ENCODE measurements at regions not wholly inside any gene's neighbourhood (a gene's known extent, or its start where the extent isn't known, plus 50 kb on each side); places are given as distances from the start of the nearest gene placed in this dataset.
A peak's percentile ranks its signal among the peaks of the same experiment; 100 is the strongest.

GRCh38 chr2:19140463-19141208 lies 217.8 kb downstream of the OSR1 start:
- DNase-seq (ENCODE audit: low read depth, low spot score), result peak; percentile 72

- no peak for DNase-seq (ENCODE audit: low read depth, low spot score)
Observed at GRCh38 chr2:19139386-19139785, 219.0 kb downstream of the OSR1 start.

GRCh38 chr2:19138264-19138825 lies 220.1 kb downstream of the OSR1 start:
- DNase-seq (ENCODE audit: low read depth, low spot score), result no peak

- no peak for DNase-seq (ENCODE audit: low read depth, low spot score)
Observed at GRCh38 chr2:19137433-19137832, 221.0 kb downstream of the OSR1 start.

GRCh38 chr2:19132967-19133366 lies 225.5 kb downstream of the OSR1 start:
- DNase-seq (ENCODE audit: low read depth, low spot score), result no peak

- no peak for DNase-seq (ENCODE audit: low read depth, low spot score)
Observed at GRCh38 chr2:19131871-19132270, 226.6 kb downstream of the OSR1 start.

- DNase-seq (ENCODE audit: low read depth, low spot score), result no peak
Observed at GRCh38 chr2:19128148-19128547, 230.3 kb downstream of the OSR1 start.

GRCh38 chr2:19127616-19128015 lies 230.8 kb downstream of the OSR1 start:
- DNase-seq (ENCODE audit: low read depth, low spot score), result no peak

GRCh38 chr2:19125901-19126680 lies 232.3 kb downstream of the OSR1 start:
- no peak for DNase-seq (ENCODE audit: low read depth, low spot score)

- no peak for DNase-seq (ENCODE audit: low read depth, low spot score)
Observed at GRCh38 chr2:19124135-19124534, 234.3 kb downstream of the OSR1 start.

GRCh38 chr2:19123556-19123955 lies 234.9 kb downstream of the OSR1 start:
- no peak for DNase-seq (ENCODE audit: low read depth, low spot score)

- no peak for DNase-seq (ENCODE audit: low read depth, low spot score)
Observed at GRCh38 chr2:19122220-19122619, 236.2 kb downstream of the OSR1 start.

- DNase-seq (ENCODE audit: low read depth, low spot score), result no peak
Observed at GRCh38 chr2:19120941-19121750, 237.3 kb downstream of the OSR1 start.

- DNase-seq (ENCODE audit: low read depth, low spot score), result no peak
Observed at GRCh38 chr2:19120181-19120580, 238.2 kb downstream of the OSR1 start.

- no peak for DNase-seq (ENCODE audit: low read depth, low spot score)
Observed at GRCh38 chr2:19119326-19120001, 239.0 kb downstream of the OSR1 start.

- no peak for DNase-seq (ENCODE audit: low read depth, low spot score)
Observed at GRCh38 chr2:19116918-19117317, 241.5 kb downstream of the OSR1 start.

GRCh38 chr2:19114754-19115231 lies 243.6 kb downstream of the OSR1 start:
- DNase-seq (ENCODE audit: low read depth, low spot score), result no peak

GRCh38 chr2:19114126-19114525 lies 244.3 kb downstream of the OSR1 start:
- DNase-seq (ENCODE audit: low read depth, low spot score), result no peak

GRCh38 chr2:19111354-19111753 lies 247.1 kb downstream of the OSR1 start:
- DNase-seq (ENCODE audit: low read depth, low spot score), result no peak

- no peak for DNase-seq (ENCODE audit: low read depth, low spot score)
Observed at GRCh38 chr2:19109518-19109917, 248.9 kb downstream of the OSR1 start.

- no peak for DNase-seq (ENCODE audit: low read depth, low spot score)
Observed at GRCh38 chr2:19106376-19106775, 252.0 kb downstream of the OSR1 start.

Measured in ELF-1 (cell line).